Astrocyte of the hippocampus (primary cell): ENCODE measurements at regions not wholly inside any gene's neighbourhood (a gene's known extent, or its start where the extent isn't known, plus 50 kb on each side); places are given as distances from the start of the nearest gene placed in this dataset.
A peak's percentile ranks its signal among the peaks of the same experiment; 100 is the strongest.

Source experiments
- DNase-seq: peaks from one replicate; pipeline ENCODE4 v3.0.0; 2011; ENCODE audit warnings: low read depth, low spot score

DNA sequence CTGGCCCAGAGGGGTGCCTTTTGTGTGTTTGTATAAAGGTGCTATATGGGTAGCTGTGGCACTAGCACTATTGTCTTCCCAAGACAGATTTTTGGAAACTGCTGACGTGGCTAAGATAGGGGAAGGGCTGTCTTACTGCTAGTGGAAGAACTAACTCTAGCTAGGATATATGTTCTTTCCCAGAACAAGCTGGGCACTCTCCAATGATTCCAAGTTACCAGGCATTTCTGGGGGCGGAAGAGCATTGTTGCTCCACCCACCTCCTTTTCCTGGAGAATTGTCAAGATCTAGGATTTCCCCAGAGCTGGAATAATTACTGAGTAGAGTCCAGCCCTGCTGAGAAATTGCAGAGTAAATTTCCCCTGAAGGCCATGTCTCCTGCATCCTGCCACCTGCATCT lies 408.3 kb downstream of the KLF5 start:
- peak; percentile 31 for DNase-seq

DNA sequence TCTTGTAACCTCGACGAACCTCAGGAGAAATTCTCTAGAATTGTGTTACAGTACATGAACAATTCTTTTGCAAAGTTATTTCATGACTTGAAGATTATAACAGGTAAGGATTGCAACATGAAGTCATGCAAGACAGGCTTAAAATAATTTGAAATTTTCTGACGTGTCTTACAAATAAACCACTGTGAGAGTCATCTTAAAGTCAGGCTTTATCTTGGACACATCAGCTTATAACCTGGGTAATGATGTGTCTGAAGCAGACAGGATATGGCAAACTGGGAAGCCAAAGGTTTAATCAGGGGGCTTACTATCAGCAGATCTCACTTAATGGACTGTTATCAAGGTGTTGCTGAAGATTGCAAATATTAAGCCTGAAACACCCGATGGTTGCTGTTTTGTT lies 407.8 kb downstream of the KLF5 start:
- DNase-seq, result no peak

DNA sequence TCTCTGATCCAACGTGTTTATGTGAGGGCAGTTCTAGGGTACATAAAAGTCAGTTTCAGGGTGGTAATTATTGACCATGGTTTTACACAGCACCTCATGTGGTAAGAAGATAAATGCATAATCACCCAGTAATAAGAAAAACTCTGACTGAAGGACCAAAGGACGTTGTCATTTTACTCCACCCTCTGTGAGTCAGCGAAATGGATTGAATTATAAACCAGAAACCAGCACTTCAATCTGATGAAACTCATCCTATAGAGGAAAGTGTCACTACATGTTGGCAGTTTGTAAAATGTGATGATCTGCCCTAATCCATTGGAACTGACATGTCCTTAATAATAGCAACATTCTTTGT lies 406.8 kb downstream of the KLF5 start:
- DNase-seq, result peak; percentile 17

DNA sequence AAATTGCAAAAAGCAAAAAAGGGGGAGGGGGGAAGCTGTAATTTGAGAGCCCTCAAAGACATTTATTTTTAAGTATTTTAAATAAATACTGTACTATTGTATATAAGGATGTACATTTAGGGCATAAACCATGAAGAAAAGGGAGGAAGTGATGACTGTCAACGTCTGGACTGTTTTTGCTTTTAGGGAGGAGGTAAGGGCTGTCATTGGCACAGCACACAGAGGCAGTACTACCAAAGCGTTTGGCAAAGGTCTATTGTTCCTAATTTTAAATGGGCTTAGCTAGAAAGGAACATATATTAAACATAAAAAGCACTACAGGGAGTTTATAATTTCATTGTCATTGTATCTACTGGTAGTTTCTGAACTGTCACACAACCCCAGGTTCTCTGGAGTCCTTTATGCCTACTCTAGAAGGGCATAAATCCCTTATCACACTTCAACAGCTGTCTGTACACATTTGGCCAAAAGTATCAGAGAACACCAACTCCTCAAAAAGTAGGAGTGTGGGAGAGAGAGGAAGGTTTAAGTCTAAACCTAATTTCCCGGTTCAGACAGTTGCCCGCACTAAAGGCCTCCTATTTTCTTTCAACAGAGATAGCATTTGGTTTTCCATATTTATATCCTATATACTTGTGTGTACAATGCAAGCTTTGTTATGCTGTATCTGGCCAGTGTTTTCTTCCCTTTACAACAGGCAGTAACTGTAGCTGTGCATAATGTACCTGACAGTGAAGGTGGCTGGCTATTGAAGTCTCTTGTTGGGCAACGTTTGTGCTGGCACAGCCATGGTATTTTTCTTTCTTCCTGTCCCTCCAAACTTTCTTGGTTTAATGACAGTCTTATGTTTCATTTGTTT lies 406.2 kb downstream of the KLF5 start:
- DNase-seq, result no peak

DNA sequence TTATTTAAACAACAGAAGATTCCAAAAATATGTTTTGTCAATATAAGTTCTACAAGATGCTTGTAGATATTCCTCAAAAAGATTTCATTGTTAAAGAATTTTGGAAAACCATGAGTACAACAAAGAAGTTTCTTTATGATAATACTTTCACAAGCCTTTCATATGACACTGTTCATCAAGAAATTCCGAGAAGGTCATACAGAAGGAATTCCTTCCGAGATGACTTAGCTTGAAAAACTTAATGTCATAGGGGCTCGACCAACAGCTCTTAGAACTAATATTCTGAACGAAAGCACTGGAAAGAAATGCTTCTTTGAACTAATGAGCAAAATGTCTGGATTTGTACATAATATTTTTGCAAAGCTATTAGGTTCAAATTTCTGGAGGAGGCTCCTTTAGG lies 403.4 kb downstream of the KLF5 start:
- no peak for DNase-seq

DNA sequence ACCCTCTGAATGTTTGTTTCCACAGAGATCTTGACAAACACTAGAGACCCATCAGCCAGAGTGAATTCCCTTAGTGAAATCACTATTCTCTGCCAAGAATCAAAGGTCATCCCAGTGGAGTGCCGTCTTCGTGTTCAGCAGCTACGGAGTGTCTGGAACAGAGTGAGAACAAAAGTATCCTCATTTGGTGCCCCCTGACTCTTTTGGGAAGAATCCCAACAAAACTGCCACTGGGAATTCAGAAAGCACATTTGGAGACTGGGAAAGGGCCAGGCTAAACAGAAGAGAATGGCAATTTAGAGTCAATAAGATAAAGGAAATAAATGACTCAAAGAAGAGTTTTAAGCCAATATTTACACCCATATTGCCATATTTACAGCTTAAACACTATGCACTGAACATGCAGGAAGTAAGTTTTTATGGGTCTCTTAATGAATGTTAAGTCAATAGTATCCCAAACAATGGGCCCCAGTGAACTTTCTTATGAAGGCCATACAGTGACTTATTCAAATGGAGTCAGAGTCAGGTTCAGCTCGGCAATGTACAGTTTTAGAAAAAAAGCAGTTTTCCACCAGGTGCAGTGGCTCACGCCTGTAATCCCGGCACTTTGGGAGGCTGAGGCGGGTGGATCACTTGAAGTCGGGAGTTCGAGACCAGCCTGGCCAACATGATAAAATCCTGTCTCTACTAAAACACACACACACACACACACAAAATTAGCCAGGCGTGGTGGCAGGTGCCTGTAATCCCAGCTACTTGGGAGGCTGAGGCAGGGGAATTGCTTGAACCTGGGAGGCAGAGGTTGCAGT lies 392.6 kb downstream of the KLF5 start:
- peak; percentile 11 for DNase-seq

DNA sequence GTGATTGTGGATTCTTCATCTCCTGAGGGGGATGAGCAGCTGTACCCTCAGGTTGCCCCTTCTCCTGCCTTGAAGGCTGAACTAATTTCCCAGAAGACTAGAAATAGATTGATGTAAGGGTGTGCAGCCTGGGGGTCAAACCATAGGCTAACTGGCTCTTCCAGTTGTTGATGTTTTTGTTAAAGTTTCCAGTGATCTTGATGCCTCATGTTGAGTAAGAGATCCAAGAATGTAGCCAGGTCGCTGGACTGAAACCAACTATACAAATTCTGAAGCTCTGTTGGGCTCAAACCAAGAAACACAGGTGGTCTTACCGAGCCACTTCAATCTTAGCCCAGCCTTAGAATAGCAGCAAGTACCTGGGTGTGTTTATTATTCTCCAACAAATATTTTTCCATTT lies 391.8 kb downstream of the KLF5 start:
- DNase-seq, result peak; percentile 46

DNA sequence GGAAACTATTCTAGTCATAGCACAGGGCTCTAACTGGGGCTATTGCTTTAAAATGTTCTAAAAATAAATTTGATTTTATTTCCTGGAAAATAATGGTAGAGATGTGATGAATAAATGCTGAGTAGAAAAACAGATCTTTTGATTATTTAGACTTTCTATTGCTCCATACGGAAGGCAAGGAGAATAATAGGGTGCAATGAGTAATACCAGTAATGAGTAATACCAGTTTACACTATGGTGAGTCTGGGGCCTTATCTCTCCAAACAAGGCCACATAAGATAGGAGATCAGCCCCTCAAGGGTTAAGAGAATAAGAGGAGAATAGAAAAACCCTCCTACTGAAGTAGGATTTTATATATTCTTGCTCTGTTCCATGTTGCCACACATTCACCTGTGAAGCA lies 390.4 kb downstream of the KLF5 start:
- DNase-seq, result no peak

DNA sequence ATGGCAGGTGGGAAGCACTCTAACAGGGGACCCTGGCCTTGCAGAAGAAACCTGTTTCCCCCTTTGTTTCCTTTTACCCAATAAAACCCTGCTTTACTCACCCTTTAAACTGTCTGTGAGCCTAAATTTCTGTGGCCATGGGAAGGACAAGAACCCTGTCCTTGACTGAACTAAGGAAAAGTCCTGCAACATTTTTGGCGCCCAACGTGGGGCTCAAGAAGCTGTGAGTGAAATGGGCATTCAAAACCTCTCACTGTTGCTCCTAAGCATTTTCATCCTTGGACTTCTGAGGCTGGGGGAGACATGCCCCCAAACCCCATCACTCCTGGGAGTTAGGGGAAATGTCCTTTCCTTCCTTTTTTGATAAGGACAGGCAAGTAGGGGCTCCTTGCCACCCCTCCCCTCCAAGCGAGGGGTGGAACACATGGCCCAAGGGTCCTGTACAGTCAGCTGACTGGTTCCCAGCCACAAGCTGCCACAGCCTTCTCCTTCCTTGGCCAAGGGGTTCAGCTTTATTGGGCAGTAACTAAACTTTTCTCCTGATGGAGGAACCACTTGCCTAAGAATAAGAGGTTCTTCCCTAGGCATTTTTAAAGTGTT lies 381.6 kb downstream of the KLF5 start:
- peak; percentile 45 for DNase-seq

DNA sequence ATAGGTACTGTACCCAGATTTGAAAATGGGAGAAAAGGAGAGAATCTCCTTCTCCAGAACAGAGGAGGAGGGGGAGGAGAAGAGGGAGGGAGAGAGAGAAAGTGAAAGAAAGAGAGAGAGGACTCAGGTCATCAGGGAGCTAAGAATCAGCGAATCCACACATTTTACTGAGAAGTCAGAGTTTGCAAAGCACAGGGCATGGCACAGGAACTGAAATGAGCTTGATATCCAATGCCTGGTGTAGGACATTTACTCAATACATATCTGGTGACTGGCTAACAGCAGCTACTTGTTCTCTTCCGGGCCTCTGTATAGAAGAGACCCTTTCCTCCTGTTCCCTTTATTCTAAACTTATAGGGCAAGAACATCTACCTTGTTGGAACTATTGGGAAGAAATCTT lies 375.1 kb downstream of the KLF5 start:
- DNase-seq, result no peak

DNA sequence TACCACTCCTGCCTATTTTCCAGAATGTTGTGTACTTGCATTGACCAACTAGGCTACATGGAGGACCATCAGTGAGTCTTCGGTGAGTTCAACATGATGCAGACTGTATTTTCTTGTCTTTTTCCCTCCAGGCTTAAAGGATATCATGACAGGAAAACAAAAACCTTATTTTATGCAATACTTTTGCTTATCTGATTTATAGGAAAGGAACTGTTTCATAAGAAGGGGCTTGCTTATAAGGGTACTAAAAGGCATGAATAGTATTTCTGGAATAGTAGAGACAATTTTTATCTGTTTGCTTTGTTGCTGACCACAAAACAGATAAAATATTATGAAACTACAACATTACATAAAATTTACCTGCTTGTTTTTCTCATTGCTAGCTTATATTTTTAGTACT lies 374.7 kb downstream of the KLF5 start:
- DNase-seq, result no peak

DNA sequence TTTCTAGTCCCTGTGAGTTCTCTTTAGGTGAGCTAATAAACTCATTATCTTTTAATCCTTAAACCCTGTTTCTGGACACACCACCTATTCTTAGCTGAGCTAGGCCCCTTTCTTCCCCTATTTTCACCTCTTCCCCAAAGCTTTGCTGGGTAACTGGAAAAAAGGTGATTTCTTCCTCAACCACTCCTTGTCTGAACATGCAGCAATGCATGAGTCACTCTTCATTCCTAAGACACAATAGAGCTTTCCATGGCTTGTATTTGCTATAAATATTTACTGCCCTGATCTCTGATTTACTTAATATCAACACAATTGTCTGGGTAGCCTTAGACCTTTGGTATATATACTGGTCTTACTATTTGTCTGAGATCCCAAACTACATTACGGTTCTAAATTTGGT lies 370.9 kb downstream of the KLF5 start:
- DNase-seq, result peak; percentile 78

DNA sequence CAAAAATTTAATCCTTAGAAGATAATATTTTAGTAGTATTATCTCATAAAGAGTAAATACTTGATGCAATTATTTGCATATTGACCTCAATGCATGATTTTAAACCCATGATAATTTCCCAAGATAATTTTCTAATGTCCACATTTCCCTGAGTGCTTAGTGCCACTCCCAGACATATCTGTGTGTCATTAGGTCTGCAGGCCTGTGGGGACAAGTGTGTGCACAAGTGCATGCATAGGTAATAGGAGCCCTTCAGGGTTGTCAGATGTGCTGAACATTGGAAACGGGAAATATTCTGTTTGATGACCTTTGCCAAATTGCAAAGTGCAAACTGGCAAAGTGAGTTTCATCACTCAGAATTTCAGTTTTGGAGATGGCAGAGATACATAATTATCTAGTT lies 369.9 kb downstream of the KLF5 start:
- no peak for DNase-seq

DNA sequence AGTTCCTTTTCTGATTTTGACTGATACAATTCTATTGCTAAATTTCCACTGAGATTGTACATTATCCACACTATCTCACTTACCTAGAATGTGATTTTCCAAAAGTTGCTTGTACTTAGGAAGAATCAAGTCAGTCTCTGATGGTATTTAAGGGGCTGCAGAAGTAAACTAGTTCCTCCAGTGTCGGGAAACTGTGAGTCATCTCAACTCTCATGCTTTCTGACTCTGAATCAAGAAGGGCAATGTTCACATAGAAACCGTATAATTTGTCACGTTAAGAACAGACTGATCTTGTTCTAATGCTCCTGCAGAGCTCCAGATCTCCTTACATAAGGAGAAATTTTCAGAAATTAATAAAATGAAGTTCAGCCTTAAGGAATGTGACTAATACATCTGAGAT lies 369.3 kb downstream of the KLF5 start:
- DNase-seq, result peak; percentile 89

DNA sequence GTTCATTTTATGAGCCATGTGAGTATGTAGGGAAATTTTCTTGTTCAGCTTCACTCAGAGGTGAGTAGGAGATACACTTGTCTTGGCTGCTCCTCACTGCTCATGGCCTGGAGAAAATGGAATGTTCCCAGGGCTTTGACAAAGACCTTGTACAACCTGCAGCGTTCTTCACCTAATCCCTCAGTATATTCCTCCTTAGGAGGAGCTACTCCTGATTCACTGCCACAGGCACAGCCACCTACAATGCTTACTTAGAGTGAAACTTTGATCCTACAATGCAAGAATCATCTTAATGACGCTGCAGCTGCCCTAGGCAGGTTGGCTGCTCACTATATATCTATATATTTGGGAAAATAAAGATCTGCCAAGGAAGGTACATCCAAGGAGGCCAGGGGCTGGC lies 364.2 kb downstream of the KLF5 start:
- no peak for DNase-seq

DNA sequence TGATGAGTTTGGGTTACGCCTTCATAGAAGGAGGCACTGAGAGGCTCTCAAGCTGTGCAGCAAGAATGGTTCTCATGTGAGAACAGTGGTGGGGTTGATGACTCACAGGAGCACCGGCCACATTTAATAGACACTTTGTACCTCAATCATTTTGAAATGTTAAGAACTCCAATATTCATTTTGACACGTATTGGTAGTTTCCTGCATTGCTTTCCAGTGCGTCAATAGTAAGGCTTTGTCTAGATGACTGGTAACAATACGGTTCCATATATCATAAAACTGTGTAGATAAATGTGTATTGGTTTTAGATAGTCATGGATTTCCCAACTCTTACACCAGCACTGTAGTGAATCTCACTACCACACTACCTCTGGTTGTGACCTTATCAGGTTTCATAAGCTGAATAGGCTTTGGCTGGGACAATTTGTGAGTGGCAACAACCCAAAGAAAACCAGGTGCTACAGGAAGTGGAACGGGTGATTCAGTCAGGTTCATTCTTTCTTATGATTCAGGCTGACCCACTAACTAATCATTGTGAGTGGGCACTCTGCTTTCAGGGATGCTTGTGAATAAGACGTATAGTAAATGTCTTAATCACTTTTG lies 362.6 kb downstream of the KLF5 start:
- peak; percentile 76 for DNase-seq

DNA sequence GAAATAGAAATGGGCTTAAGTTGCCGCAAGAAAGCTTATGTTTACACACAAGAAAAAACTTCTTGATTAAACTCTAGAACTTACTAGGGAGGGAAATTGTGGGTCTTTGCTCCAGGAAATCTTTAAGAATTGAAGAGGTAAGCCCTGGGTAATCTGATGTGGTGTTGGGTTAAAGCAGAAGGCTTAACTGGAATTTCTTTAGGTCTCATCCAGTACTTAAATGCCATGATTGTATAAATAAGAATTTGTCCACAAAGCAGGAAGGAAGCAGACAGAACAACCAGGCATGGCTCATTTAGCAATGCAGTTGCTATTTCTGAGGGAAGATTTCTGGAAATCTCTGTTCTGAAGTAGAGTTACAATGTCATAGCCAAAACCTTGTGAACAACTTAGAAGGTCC lies 360.4 kb downstream of the KLF5 start:
- no peak for DNase-seq

DNA sequence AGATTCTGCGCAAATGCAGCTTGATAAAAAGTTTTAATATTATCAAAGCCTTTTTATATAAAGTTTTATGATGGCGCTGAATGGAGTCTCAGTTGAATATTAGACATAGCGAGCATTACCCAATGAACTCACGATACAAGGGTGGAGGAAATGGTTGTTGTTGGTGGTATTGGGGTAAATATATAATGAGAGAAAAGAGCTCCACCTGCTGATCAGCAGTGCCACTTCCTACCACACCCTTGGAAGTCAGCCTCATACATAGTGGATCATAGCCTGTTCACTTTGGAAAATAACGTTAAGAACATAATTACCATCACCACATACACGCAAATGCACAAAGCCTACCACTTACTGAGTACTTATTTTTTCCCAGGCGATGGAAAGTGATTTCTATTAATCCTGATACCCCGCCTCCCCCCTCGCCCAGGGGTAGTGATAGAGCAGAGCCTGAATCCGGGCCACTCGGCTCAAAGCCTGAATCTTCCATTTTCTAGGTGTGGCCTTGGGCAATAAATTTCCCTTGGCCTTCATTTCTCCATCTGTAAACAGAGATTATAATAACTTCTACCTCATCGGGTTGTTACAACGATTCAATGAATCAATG lies 358.3 kb downstream of the KLF5 start:
- DNase-seq, result no peak

DNA sequence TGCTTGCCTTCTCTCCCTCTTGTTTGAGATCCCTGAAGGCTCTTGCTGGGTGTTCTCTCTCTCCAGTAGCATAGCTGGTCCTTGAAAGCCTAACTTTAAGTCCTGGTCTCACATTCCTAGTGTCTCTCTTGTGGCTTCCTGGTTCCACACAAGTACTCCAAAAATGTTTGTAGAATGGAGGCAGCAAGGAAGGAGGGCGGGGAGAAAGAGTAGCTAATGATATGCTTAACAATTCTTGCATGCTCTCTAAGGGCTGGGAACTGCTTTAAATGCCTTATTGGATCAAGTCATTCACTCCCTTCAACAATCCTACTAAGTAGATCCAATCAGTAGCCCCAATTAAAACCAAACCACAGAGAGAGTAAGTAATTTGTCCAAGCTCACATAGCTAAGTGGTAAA lies 357.3 kb downstream of the KLF5 start:
- DNase-seq, result peak; percentile 87

DNA sequence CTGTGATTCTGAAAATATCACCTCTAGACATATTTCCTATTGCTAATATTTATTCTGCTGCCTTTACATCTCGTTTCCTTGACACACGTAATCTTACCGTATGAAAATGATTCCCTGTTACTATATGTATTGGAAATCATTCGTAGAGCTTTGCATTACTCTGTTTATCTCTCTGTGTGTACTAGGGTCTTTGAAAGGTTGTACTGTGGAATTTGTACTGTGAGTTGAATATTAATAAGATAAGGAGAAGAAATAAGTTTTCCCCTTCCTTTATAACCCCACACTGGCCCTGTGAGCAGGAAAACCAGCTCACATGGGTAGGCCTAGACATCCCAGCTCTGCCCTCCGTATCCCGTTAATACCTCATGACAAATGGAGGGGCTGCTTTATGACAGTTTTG lies 354.9 kb downstream of the KLF5 start:
- DNase-seq, result no peak

DNA sequence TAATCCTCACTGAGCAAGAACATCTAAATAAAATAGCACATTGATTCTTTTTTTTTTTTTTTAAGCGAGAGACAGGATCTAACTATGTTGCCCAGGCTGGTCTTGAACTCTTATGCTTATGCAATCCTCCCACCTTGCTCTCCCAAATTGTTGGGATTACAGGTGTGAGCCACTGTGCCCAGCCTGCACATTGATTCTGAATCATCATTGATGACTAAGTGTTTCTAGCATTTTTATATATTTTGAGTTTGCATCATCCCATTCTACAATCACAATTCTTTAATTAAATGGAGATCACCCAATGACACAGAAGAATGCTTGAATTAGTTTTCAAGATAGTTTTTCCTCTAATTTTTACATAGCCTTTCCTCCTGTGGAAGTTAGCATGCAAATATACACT lies 354.1 kb downstream of the KLF5 start:
- no peak for DNase-seq
